Islet precursor cell (in vitro differentiated cells): ENCODE measurements at regions not wholly inside any gene's neighbourhood (a gene's known extent, or its start where the extent isn't known, plus 50 kb on each side); places are given as distances from the start of the nearest gene placed in this dataset.
"Not testable (repeated sequence)": the region's sequence is repeated elsewhere in the genome, so short reads cannot be mapped to it uniquely, and the experiment has no call there.

ENCODE experiments used
- DNase-seq: peaks from one replicate; pipeline ENCODE4 v3.0.0-alpha.2; 2018

- DNase-seq: no peak
Observed at GRCh38 chr13:101003566-101003965, 329.0 kb upstream of the TMTC4 start.

- no peak for DNase-seq
Observed at GRCh38 chr13:100989392-100989791, 314.8 kb upstream of the TMTC4 start.

- no peak for DNase-seq
Observed at GRCh38 chr13:100988921-100989320, 314.3 kb upstream of the TMTC4 start.

- DNase-seq: peak; percentile 63
Observed at GRCh38 chr13:100987948-100988347, 313.4 kb upstream of the TMTC4 start.

GRCh38 chr13:100986571-100986970, 312.0 kb upstream of the TMTC4 start:
- DNase-seq: no peak

GRCh38 chr13:100984085-100984705, 309.6 kb upstream of the TMTC4 start:
- peak; percentile 65 for DNase-seq

- no peak for DNase-seq
Observed at GRCh38 chr13:100983111-100983510, 308.5 kb upstream of the TMTC4 start.

GRCh38 chr13:100980171-100980570, 305.6 kb upstream of the TMTC4 start:
- no peak for DNase-seq

GRCh38 chr13:100977841-100978240, 303.2 kb upstream of the TMTC4 start:
- no peak for DNase-seq

GRCh38 chr13:100976993-100977392, 302.4 kb upstream of the TMTC4 start:
- DNase-seq: no peak

GRCh38 chr13:100975666-100976065, 301.1 kb upstream of the TMTC4 start:
- DNase-seq: not testable (repeated sequence)

- no peak for DNase-seq
Observed at GRCh38 chr13:100962585-100962984, 288.0 kb upstream of the TMTC4 start.

GRCh38 chr13:100961186-100961585, 286.6 kb upstream of the TMTC4 start:
- no peak for DNase-seq

GRCh38 chr13:100958831-100959230, 284.2 kb upstream of the TMTC4 start:
- DNase-seq: no peak

GRCh38 chr13:100957741-100958140, 283.1 kb upstream of the TMTC4 start:
- no peak for DNase-seq

GRCh38 chr13:100954430-100955305, 280.1 kb upstream of the TMTC4 start:
- no peak for DNase-seq

GRCh38 chr13:100951016-100951415, 276.4 kb upstream of the TMTC4 start:
- DNase-seq: no peak

GRCh38 chr13:100948937-100949336, 274.3 kb upstream of the TMTC4 start:
- DNase-seq: not testable (repeated sequence)

- no peak for DNase-seq
Observed at GRCh38 chr13:100946588-100946987, 272.0 kb upstream of the TMTC4 start.

GRCh38 chr13:100944791-100945345, 270.3 kb upstream of the TMTC4 start:
- DNase-seq: no peak

GRCh38 chr13:100942742-100943141, 268.1 kb upstream of the TMTC4 start:
- no peak for DNase-seq

- no peak for DNase-seq
Observed at GRCh38 chr13:100941377-100942368, 267.1 kb upstream of the TMTC4 start.

- DNase-seq: no peak
Observed at GRCh38 chr13:100940658-100941057, 266.1 kb upstream of the TMTC4 start.
